ENCODE measurements at regions not wholly inside any gene's neighbourhood (a gene's known extent, or its start where the extent isn't known, plus 50 kb on each side); places are given as distances from the start of the nearest gene placed in this dataset.

GRCh38 chr16:51040637-51041036 is 110.4 kb downstream of the SALL1 start:
- H3K27ac ChIP-seq = no peak overlapping the region
- TF ChIP-seq POLR2A (IDR thresholded peaks at IDR 0.05) (no peak), CTCF (IDR thresholded peaks at IDR 0.05) (no peak)
- no peak for DNase-seq
- H3K36me3 ChIP-seq (replicated peaks in 1 of 2) = no peaks in the 10 kb centered on the region
- H3K9me3 ChIP-seq (replicated peaks in 1 of 3) = no peaks in the 10 kb centered on the region
- intact Hi-C loops (cut with DNase I) = no loop called here
- no peak overlapping the region for H3K4me3 ChIP-seq
- no peaks in the 10 kb centered on the region for H3K27me3 ChIP-seq
- no peaks in the 10 kb centered on the region for H3K4me1 ChIP-seq (replicated peaks in 1 of 2)

- no peaks in the 10 kb centered on the region for H3K36me3 ChIP-seq (replicated peaks in 1 of 2)
- H3K4me1 ChIP-seq (replicated peaks in 1 of 2) = no peaks in the 10 kb centered on the region
- 51 to 56% (median 53%) methylated on average over 14 of the region's 14 CpGs for WGBS, 4 donors
- no peaks in the 10 kb centered on the region for H3K27me3 ChIP-seq
- no peak overlapping the region for H3K27ac ChIP-seq
- no peaks in the 10 kb centered on the region for H3K9me3 ChIP-seq (replicated peaks in 1 of 3)
- DNase-seq = no peak
- TF ChIP-seq POLR2A (IDR thresholded peaks at IDR 0.05) = no peak
- no peak for TF ChIP-seq CTCF (IDR thresholded peaks at IDR 0.05)
- intact Hi-C loops (cut with DNase I) = no loop called here
- no peak overlapping the region for H3K4me3 ChIP-seq
These were observed 111.3 kb downstream of the SALL1 start for GRCh38 chr16:51039638-51040331.

- no peak for DNase-seq
- intact Hi-C loops (cut with DNase I) = no loop called here
- no peak overlapping the region for H3K4me3 ChIP-seq
- WGBS, 4 donors = 80 to 88% (median 83%) methylated on average over 7 of the region's 7 CpGs
- no peaks in the 10 kb centered on the region for H3K36me3 ChIP-seq (replicated peaks in 1 of 2)
- no peaks in the 10 kb centered on the region for H3K9me3 ChIP-seq (replicated peaks in 1 of 3)
- H3K4me1 ChIP-seq (replicated peaks in 1 of 2) = no peaks in the 10 kb centered on the region
- H3K27ac ChIP-seq = no peak overlapping the region
- no peaks in the 10 kb centered on the region for H3K27me3 ChIP-seq
- TF ChIP-seq POLR2A (IDR thresholded peaks at IDR 0.05) (no peak), CTCF (IDR thresholded peaks at IDR 0.05) (no peak)
These were observed 115.4 kb downstream of the SALL1 start for GRCh38 chr16:51035711-51036110.

GRCh38 chr16:51035110-51035498 is 116.0 kb downstream of the SALL1 start:
- no peaks in the 10 kb centered on the region for H3K4me1 ChIP-seq (replicated peaks in 1 of 2)
- DNase-seq = no peak
- no peak overlapping the region for H3K27ac ChIP-seq
- H3K4me3 ChIP-seq = no peak overlapping the region
- no peaks in the 10 kb centered on the region for H3K36me3 ChIP-seq (replicated peaks in 1 of 2)
- 64 to 71% (median 69%) methylated on average over 3 of the region's 3 CpGs for WGBS, 4 donors
- H3K9me3 ChIP-seq (replicated peaks in 1 of 3) = no peaks in the 10 kb centered on the region
- intact Hi-C loops (cut with DNase I) = no loop called here
- H3K27me3 ChIP-seq = no peaks in the 10 kb centered on the region
- no peak for TF ChIP-seq CTCF (IDR thresholded peaks at IDR 0.05)
- TF ChIP-seq POLR2A (IDR thresholded peaks at IDR 0.05) = no peak

All from adrenal gland (tissue), 9 donors.